GM20000 (cell line): ENCODE measurements at regions not wholly inside any gene's neighbourhood (a gene's known extent, or its start where the extent isn't known, plus 50 kb on each side); places are given as distances from the start of the nearest gene placed in this dataset.

Source experiments
- DNase-seq: peaks from one replicate; pipeline ENCODE4 v3.0.0; 2012; ENCODE audit warnings: low spot score
- TF ChIP-seq, protein P1 (sequence below): IDR thresholded peaks from 2 replicates; pipeline ENCODE4 v1.5.1; 2012; ENCODE audit warnings: mild to moderate bottlenecking, control low read depth; ENCODE audit errors: extremely low read depth, missing control alignments

DNA sequence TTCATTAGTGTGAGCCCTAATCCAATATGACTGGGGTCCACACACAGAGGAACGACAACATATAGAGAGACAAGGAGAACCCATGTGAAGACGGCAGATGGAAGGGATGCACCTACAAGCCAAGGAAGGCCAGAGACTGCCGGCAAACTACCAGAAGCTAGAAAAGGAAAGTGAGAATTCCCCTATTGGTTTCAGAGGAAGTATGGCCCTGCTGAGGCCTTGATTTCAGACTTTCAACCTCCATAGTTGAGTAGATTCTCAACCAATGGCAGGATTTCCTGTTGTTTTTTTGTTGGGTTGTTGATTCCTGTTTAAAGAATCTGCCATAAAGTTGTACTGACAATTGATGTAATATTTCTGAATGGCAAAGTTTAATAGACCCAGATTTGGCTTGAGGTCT lies 241.5 kb downstream of the SATB2 start:
- TF ChIP-seq, protein P1, sequence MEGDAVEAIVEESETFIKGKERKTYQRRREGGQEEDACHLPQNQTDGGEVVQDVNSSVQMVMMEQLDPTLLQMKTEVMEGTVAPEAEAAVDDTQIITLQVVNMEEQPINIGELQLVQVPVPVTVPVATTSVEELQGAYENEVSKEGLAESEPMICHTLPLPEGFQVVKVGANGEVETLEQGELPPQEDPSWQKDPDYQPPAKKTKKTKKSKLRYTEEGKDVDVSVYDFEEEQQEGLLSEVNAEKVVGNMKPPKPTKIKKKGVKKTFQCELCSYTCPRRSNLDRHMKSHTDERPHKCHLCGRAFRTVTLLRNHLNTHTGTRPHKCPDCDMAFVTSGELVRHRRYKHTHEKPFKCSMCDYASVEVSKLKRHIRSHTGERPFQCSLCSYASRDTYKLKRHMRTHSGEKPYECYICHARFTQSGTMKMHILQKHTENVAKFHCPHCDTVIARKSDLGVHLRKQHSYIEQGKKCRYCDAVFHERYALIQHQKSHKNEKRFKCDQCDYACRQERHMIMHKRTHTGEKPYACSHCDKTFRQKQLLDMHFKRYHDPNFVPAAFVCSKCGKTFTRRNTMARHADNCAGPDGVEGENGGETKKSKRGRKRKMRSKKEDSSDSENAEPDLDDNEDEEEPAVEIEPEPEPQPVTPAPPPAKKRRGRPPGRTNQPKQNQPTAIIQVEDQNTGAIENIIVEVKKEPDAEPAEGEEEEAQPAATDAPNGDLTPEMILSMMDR = no peak
- no peak for DNase-seq

DNA sequence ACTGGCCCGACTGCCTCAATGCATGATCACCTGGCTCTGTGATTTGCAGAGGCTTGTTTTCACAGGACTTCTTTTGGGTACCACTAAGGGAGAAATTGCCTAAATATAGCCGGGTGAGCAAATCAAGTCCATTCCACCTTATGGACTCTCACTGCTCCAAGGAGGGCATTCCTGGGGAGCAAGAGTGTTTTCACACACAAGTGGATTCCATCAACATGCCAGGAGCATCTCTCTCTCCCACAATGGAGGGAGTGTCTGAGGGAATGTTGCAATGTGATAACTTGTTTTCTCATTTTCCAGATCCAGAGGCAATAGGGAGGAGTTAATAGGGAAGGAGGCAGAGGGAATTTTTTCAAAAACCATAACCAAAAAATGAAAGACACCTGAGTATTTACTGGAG lies 250.7 kb downstream of the SATB2 start:
- no peak for DNase-seq
- TF ChIP-seq, protein P1 = no peak

GRCh38 chr2:199206536-199206935 lies 251.2 kb downstream of the SATB2 start:
- TF ChIP-seq, protein P1 = no peak
- DNase-seq = no peak

DNA sequence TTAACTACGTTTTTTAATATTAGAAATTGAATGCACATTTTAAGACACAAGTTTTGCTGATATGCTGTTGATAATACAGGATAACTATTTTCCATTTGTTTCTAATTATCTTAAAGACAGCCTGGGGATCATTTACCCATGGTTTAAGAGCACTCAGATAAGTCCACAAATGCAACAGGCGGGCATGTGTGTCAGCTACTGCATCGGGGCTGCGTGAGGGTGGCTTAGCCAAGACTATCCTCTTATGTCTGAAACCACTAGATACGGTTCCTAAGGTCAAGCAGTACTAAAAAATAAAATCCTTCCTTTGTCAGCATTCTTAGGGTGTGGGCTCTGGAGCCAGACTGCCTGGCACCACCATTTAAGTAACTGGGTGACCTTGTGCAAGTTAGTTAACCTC lies 254.8 kb downstream of the SATB2 start:
- TF ChIP-seq, protein P1 = no peak
- no peak for DNase-seq

- DNase-seq = peak; percentile 7
- TF ChIP-seq, protein P1 = no peak
Measured at GRCh38 chr2:199201539-199201938, 256.2 kb downstream of the SATB2 start.

- no peak for DNase-seq
- TF ChIP-seq, protein P1 = no peak
Measured at GRCh38 chr2:199199797-199200196, 257.9 kb downstream of the SATB2 start.

- DNase-seq = no peak
- TF ChIP-seq, protein P1 = no peak
Measured at GRCh38 chr2:199197448-199197847, 260.3 kb downstream of the SATB2 start.

GRCh38 chr2:199196686-199197085 lies 261.1 kb downstream of the SATB2 start:
- DNase-seq = no peak
- TF ChIP-seq, protein P1 = no peak
